Upper lobe of left lung (tissue), 6 donors: ENCODE measurements at regions not wholly inside any gene's neighbourhood (a gene's known extent, or its start where the extent isn't known, plus 50 kb on each side); places are given as distances from the start of the nearest gene placed in this dataset.

Source experiments
- ATAC-seq, 2 donors: fragments of 200-7000 bp; cut with Tn5 transposase; one replicate each; pipeline ENCODE4 v1.9.1; 2022; ENCODE audit warnings: mild to moderate bottlenecking in 2 of 2, moderate library complexity in 2 of 2; ENCODE audit not compliant: low FRiP score in 2 of 2
- DNase-seq, 2 donors: peaks; one replicate each; pipeline ENCODE4 v3.0.0-alpha.2; 2019 to 2020
- H3K27ac ChIP-seq, 4 donors: fragments of 200-600 bp; sonication (generic); one replicate each; pipeline ENCODE4 v1.5.1; 2016 to 2019
- H3K27me3 ChIP-seq, 4 donors: fragments of 200-600 bp; sonication (generic); one replicate each; pipeline ENCODE4 v1.5.1; 2017 to 2019
- H3K36me3 ChIP-seq, 4 donors: fragments of 200-600 bp; sonication (generic); one replicate each; pipeline ENCODE4 v1.5.1; 2016 to 2019
- H3K4me1 ChIP-seq, 4 donors: fragments of 200-600 bp; sonication (generic); one replicate each; pipeline ENCODE4 v1.5.1; 2018 to 2019
- H3K4me3 ChIP-seq, 4 donors: fragments of 200-600 bp; sonication (generic); one replicate each; pipeline ENCODE4 v1.5.1; 2017 to 2019; ENCODE audit warnings: mild to moderate bottlenecking in 2 of 4, moderate library complexity in 1 of 4
- H3K9me3 ChIP-seq, 4 donors: fragments of 200-600 bp; sonication (generic); one replicate each; pipeline ENCODE4 v1.5.1; 2018 to 2019
- EP300 ChIP-seq, 4 donors: sonication (generic); formaldehyde crosslinking; IDR thresholded peaks; one replicate each; pipeline ENCODE4 v1.5.1; 2017; ENCODE audit warnings: antibody characterized with exemption in 4 of 4, control low read depth in 2 of 4
- POLR2A ChIP-seq, 4 donors: fragments of 450-650 bp; IDR thresholded peaks; one replicate each; pipeline ENCODE4 v1.5.1; 2016 to 2017; ENCODE audit warnings: antibody characterized with exemption in 4 of 4, mild to moderate bottlenecking in 2 of 4
- POLR2AphosphoS5 ChIP-seq, 2 donors: sonication (generic); formaldehyde crosslinking; IDR thresholded peaks; one replicate each; pipeline ENCODE4 v1.5.1; 2017; ENCODE audit warnings: antibody characterized with exemption in 2 of 2
- WGBS, 2 donors: methylation state at CpG; one replicate each; pipeline ENCODE4 v1.1.5; 2017 to 2018; 5-methylcytosine and 5-hydroxymethylcytosine counted together
- TF ChIP-seq, protein P1 (sequence below), 6 experiments: fragments of 450-650 bp in 4 of 6; fragments of 200-600 bp in 2 of 6; sonication (generic) in 2 of 6; IDR thresholded peaks; one replicate each; pipeline ENCODE4 v1.5.1; 2016 to 2019; ENCODE audit warnings: antibody characterized with exemption in 6 of 6
- donor health status: DM: no; HTN: no; CAD: no; lungs with moderate emphysema.
- donor health status: DM: no; HTN: yes; CAD: no; lungs with severe emphysema.

DNA sequence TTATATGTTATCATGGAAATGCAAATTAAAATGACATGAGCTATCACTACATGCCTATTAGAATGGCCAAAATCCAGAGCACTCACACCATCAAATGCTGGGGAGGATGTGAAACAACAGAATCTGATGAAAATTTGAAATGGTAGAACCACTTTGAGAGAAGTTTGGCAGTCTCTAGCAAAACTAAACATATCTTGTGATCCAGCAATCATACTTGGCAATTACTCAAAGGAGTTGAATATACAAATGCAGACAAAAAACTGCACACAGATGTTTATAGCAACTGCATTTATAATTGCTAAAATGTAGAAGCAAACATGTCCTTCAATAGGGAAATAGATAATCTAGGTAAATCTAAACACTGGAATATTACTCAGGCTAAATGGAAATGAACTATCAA lies 1164.9 kb downstream of the DNAJB9 start:
- Histone ChIP-seq H3K27me3 (no peaks in the 10 kb centered on the region), H3K4me3 (no peak overlapping the region), H3K9me3 (no peaks in the 10 kb centered on the region), H3K36me3 (no peaks in the 10 kb centered on the region), H3K27ac (no peak overlapping the region), H3K4me1 (no peaks in the 10 kb centered on the region)
- no peak for ATAC-seq
- TF ChIP-seq EP300 (IDR thresholded peaks at IDR 0.05) (no peak), POLR2A (IDR thresholded peaks at IDR 0.05) (no peak)
- TF ChIP-seq, protein P1, sequence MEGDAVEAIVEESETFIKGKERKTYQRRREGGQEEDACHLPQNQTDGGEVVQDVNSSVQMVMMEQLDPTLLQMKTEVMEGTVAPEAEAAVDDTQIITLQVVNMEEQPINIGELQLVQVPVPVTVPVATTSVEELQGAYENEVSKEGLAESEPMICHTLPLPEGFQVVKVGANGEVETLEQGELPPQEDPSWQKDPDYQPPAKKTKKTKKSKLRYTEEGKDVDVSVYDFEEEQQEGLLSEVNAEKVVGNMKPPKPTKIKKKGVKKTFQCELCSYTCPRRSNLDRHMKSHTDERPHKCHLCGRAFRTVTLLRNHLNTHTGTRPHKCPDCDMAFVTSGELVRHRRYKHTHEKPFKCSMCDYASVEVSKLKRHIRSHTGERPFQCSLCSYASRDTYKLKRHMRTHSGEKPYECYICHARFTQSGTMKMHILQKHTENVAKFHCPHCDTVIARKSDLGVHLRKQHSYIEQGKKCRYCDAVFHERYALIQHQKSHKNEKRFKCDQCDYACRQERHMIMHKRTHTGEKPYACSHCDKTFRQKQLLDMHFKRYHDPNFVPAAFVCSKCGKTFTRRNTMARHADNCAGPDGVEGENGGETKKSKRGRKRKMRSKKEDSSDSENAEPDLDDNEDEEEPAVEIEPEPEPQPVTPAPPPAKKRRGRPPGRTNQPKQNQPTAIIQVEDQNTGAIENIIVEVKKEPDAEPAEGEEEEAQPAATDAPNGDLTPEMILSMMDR (IDR thresholded peaks at IDR 0.05): no peak
- DNase-seq: no peak

DNA sequence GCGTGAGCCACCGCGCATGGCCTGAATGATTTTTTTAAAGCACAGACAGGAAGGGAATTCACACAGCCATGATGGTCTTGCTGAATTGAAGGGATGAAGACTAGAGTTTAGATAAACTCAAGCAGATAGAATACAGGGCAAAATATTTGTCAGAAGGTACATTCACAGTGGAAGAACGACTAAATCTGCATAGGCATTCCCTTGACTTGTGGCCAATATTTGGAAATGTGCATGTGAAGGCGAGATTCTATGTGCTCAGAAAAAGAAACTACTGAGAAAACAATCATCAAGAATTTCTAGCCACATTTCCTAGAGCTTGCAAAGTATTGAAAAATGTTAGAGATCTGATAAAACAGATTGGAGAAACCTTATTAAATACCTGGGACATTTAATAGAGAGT lies 1166.2 kb downstream of the DNAJB9 start:
- Histone ChIP-seq H3K27me3 (no peaks in the 10 kb centered on the region), H3K4me1 (no peaks in the 10 kb centered on the region), H3K9me3 (no peaks in the 10 kb centered on the region), H3K27ac (no peak overlapping the region), H3K36me3 (no peaks in the 10 kb centered on the region), H3K4me3 (no peak overlapping the region)
- DNase-seq (no peak), ATAC-seq (no peak)
- WGBS, 2 donors: 81 to 86% methylated on average over 5 of the region's 5 CpGs
- TF ChIP-seq, protein P1 (IDR thresholded peaks at IDR 0.05): no peak
- TF ChIP-seq POLR2A (IDR thresholded peaks at IDR 0.05) (no peak), EP300 (IDR thresholded peaks at IDR 0.05) (no peak), POLR2AphosphoS5 (IDR thresholded peaks at IDR 0.05) (no peak)

DNA sequence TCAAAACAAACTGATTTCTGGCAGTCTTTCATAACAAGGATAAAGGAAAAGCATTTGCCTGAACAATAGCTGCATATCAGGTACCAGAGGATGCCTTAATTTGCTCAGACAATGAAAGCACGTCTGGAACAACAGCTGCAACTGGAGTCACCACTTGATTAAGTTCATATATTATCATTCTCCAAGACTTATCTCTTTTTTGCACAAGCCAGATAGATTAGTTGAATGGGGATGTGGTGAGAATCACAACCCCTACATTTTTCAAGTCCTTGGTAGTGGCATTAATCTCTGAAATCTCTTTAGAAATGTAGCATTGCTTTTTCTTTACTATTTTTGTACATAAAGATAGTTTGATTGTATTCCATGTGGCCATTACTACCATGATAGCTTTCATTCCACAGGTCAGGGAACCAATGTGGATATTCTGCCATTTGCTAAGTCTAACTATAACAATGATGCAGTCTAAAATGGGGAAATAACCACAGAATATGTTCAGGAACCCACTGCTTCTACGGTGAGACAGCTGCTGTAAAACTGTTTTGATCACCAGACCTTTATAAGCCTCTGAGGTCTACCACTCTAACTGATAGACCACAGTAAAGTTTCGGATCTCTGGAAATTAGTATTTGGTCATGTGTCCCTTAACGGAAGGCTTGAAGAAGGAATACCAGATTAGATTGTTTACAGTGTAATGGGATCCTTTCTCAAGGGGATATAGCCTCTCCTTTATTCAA lies 1176.2 kb downstream of the DNAJB9 start:
- Histone ChIP-seq H3K4me3 (no peak overlapping the region), H3K36me3 (no peaks in the 10 kb centered on the region)

DNA sequence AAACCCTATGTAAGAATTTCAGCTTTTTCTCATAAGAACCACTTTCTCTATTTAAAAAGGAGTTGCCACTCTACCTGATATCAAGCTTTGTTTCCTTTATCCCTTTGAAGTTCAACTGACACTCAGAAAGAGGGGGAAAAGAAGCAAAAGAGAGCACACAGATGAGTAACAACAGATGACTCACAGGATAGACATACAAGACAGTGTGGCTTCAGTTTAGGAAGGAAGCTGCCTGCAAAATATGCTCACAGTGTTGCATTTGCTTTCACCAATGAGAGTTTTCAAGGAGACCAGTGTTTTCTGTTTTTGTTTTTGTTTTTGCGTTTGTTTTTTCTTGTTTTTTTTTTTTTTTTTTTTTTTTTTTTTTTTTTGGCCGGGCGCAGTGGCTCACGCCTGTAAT lies 1181.6 kb downstream of the DNAJB9 start:
- WGBS, 2 donors: 88 to 90% methylated on average over 4 of the region's 4 CpGs
- Histone ChIP-seq H3K4me3 (no peak overlapping the region), H3K27ac (no peak overlapping the region), H3K9me3 (no peaks in the 10 kb centered on the region), H3K36me3 (no peaks in the 10 kb centered on the region), H3K4me1 (no peaks in the 10 kb centered on the region), H3K27me3 (no peaks in the 10 kb centered on the region)
- ATAC-seq (no peak), DNase-seq (no peak)
- TF ChIP-seq POLR2AphosphoS5 (IDR thresholded peaks at IDR 0.05) (no peak), POLR2A (IDR thresholded peaks at IDR 0.05) (no peak), EP300 (IDR thresholded peaks at IDR 0.05) (no peak)
- TF ChIP-seq, protein P1 (IDR thresholded peaks at IDR 0.05): no peak

More for the DNA sequence above, 1176.2 kb downstream of the DNAJB9 start:
- TF ChIP-seq POLR2A (IDR thresholded peaks at IDR 0.05) (no peak), EP300 (IDR thresholded peaks at IDR 0.05) (no peak)
- TF ChIP-seq, protein P1 (IDR thresholded peaks at IDR 0.05): no peak
- no peak overlapping the region for H3K27ac ChIP-seq
- no peaks in the 10 kb centered on the region for H3K9me3 ChIP-seq
- WGBS, 2 donors: 68 to 74% methylated on average over 4 of the region's 4 CpGs
- ATAC-seq: no peak
- H3K4me1 ChIP-seq: no peaks in the 10 kb centered on the region
- DNase-seq: no peak
- no peaks in the 10 kb centered on the region for H3K27me3 ChIP-seq

DNA sequence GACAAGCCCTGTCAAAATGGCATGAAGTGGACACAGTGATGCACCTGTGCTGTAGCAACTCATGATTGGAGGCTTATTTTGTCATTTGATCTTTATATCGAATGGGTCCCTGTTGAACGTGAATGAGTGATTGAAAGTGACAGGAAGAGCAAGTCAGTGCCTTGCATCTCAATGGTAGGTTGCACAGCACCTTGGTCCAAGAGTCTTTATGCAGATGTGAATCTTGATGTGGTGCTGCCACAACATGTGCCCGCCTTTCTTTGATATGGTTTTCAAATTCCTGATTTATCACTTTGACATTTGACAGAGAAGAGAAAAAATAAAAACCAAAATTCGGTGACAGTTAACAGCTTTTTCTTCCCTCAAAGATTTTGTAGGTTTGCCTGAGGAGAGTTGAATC lies 1182.4 kb downstream of the DNAJB9 start:
- Histone ChIP-seq H3K27me3 (no peaks in the 10 kb centered on the region), H3K27ac (no peak overlapping the region), H3K4me1 (no peaks in the 10 kb centered on the region), H3K9me3 (no peaks in the 10 kb centered on the region), H3K36me3 (no peaks in the 10 kb centered on the region), H3K4me3 (no peak overlapping the region)
- TF ChIP-seq POLR2AphosphoS5 (IDR thresholded peaks at IDR 0.05) (no peak), POLR2A (IDR thresholded peaks at IDR 0.05) (no peak), EP300 (IDR thresholded peaks at IDR 0.05) (no peak)
- TF ChIP-seq, protein P1 (IDR thresholded peaks at IDR 0.05): no peak
- WGBS, 2 donors: 73 to 85% methylated on average over 4 of the region's 4 CpGs
- DNase-seq (no peak), ATAC-seq (no peak)
